HG03469 (cell line): ENCODE measurements at regions not wholly inside any gene's neighbourhood (a gene's known extent, or its start where the extent isn't known, plus 50 kb on each side); places are given as distances from the start of the nearest gene placed in this dataset.
A peak's percentile ranks its signal among the peaks of the same experiment; 100 is the strongest.
"Not testable (repeated sequence)": the region's sequence is repeated elsewhere in the genome, so short reads cannot be mapped to it uniquely, and the experiment has no call there.

Source experiments
- ATAC-seq: cut with Tn5 transposase; IDR thresholded peaks from one replicate; pipeline ENCODE4 v1.9.1; 2021; ENCODE audit warnings: mild to moderate bottlenecking, moderate library complexity, moderate number of reproducible peaks; ENCODE audit not compliant: unreplicated experiment

- ATAC-seq = no peak
Observed at GRCh38 chr9:7315746-7316145, 483.8 kb downstream of the DMAC1 start.

GRCh38 chr9:7315116-7315515, 484.5 kb downstream of the DMAC1 start:
- no peak for ATAC-seq

- no peak for ATAC-seq
Observed at GRCh38 chr9:7313389-7313788, 486.2 kb downstream of the DMAC1 start.

GRCh38 chr9:7309051-7309450, 490.5 kb downstream of the DMAC1 start:
- ATAC-seq = not testable (repeated sequence)

GRCh38 chr9:7305677-7306076, 493.9 kb downstream of the DMAC1 start:
- ATAC-seq = no peak

GRCh38 chr9:7304627-7304995, 495.0 kb downstream of the DMAC1 start:
- no peak for ATAC-seq

- no peak for ATAC-seq
Observed at GRCh38 chr9:7303907-7304626, 495.5 kb downstream of the DMAC1 start.

GRCh38 chr9:7300484-7300883, 499.1 kb downstream of the DMAC1 start:
- peak; percentile 35 for ATAC-seq

- ATAC-seq = peak; percentile 97
Observed at GRCh38 chr9:7298123-7298522, 501.5 kb downstream of the DMAC1 start.

GRCh38 chr9:7297521-7297920, 502.1 kb downstream of the DMAC1 start:
- no peak for ATAC-seq

GRCh38 chr9:7293091-7293490, 506.5 kb downstream of the DMAC1 start:
- ATAC-seq = no peak

GRCh38 chr9:7289773-7290172, 509.8 kb downstream of the DMAC1 start:
- peak; percentile 63 for ATAC-seq

GRCh38 chr9:7287986-7288385, 511.6 kb downstream of the DMAC1 start:
- ATAC-seq = no peak

GRCh38 chr9:7287065-7287464, 512.5 kb downstream of the DMAC1 start:
- no peak for ATAC-seq

- no peak for ATAC-seq
Observed at GRCh38 chr9:7286101-7286500, 513.5 kb downstream of the DMAC1 start.

GRCh38 chr9:7285199-7285598, 514.4 kb downstream of the DMAC1 start:
- ATAC-seq = no peak

- ATAC-seq = no peak
Observed at GRCh38 chr9:7284517-7284916, 515.1 kb downstream of the DMAC1 start.

GRCh38 chr9:7284117-7284516, 515.5 kb downstream of the DMAC1 start:
- ATAC-seq = no peak

- ATAC-seq = no peak
Observed at GRCh38 chr9:7273575-7273974, 515.8 kb downstream of the KDM4C start.

- no peak for ATAC-seq
Observed at GRCh38 chr9:7266911-7267595, 509.3 kb downstream of the KDM4C start.

- no peak for ATAC-seq
Observed at GRCh38 chr9:7265181-7265580, 507.4 kb downstream of the KDM4C start.

- no peak for ATAC-seq
Observed at GRCh38 chr9:7259544-7260241, 501.9 kb downstream of the KDM4C start.
